Peyer's patch (tissue), 4 donors: ENCODE measurements at regions not wholly inside any gene's neighbourhood (a gene's known extent, or its start where the extent isn't known, plus 50 kb on each side); places are given as distances from the start of the nearest gene placed in this dataset.

Source experiments
- DNase-seq, 3 donors: peaks; one replicate each; pipeline ENCODE4 v3.0.0-alpha.2; 2017 to 2019
- H3K27ac ChIP-seq, 4 donors: fragments of 200-600 bp; sonication (generic); one replicate each; pipeline ENCODE4 v1.5.1; 2016 to 2019
- H3K27me3 ChIP-seq, 2 donors: fragments of 200-600 bp; sonication (generic); one replicate each; pipeline ENCODE4 v1.5.1; 2019
- H3K36me3 ChIP-seq, 3 donors: fragments of 200-600 bp; sonication (generic); one replicate each; pipeline ENCODE4 v1.5.1; 2016 to 2019
- H3K4me1 ChIP-seq, 4 donors: fragments of 200-600 bp; sonication (generic); one replicate each; pipeline ENCODE4 v1.5.1; 2016 to 2019
- H3K4me3 ChIP-seq, 4 donors: fragments of 200-600 bp; sonication (generic); 1 replicate in 3 of 4; 2 replicates in 1 of 4; pipeline ENCODE4 v1.5.1; 2016 to 2019; ENCODE audit warnings: mild to moderate bottlenecking in 1 of 4
- H3K9me3 ChIP-seq, 4 donors: fragments of 200-600 bp; sonication (generic); one replicate each; pipeline ENCODE4 v1.5.1; 2016 to 2019; ENCODE audit warnings: mild to moderate bottlenecking in 1 of 4
- CTCF ChIP-seq, 6 experiments: fragments of 450-650 bp in 4 of 6; fragments of 200-600 bp in 2 of 6; sonication (generic) in 1 of 6; IDR thresholded peaks; one replicate each; pipeline ENCODE4 v1.5.1; 2017 to 2019; ENCODE audit warnings: antibody characterized with exemption in 6 of 6, mild to moderate bottlenecking in 3 of 6, moderate library complexity in 1 of 6
- POLR2A ChIP-seq, 2 donors: fragments of 450-650 bp; IDR thresholded peaks; one replicate each; pipeline ENCODE4 v1.5.1; 2017; ENCODE audit warnings: antibody characterized with exemption in 2 of 2, mild to moderate bottlenecking in 2 of 2, moderate library complexity in 2 of 2

GRCh38 chr3:69446402-69447072 lies 60.6 kb upstream of the FRMD4B start:
- no peak for DNase-seq

DNA sequence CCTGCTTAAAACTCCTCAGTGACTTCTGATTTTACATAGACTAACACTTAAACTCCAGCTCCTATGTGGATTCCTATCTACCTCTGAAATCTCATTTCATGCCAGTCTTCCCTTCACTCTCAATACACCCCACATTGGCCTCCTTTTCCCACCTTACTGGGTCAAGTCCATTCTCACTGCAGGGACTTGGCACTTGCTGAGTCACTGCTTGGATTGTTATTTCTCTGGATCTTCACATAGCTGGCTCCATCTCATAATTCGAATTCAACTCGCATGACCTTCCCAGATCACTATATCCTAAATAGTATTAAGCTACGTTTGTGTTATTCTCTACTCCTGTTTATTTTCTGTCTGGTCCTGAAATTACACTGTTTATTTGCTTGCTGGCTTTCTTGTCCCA lies 59.6 kb upstream of the FRMD4B start:
- Histone ChIP-seq H3K9me3 (no peaks in the 10 kb centered on the region), H3K36me3 (no peaks in the 10 kb centered on the region), H3K27ac (no peak overlapping the region), H3K27me3 (no peaks in the 10 kb centered on the region), H3K4me3 (peak overlapping the region in 1 of 4 donors; percentile 19), H3K4me1 (no peaks in the 10 kb centered on the region)
- TF ChIP-seq POLR2A (IDR thresholded peaks at IDR 0.05) = no peak
- TF ChIP-seq CTCF (IDR thresholded peaks at IDR 0.05) = no peak
- DNase-seq = no peak

More at GRCh38 chr3:69446402-69447072, 60.6 kb upstream of the FRMD4B start:
- TF ChIP-seq CTCF (IDR thresholded peaks at IDR 0.05) (no peak), POLR2A (IDR thresholded peaks at IDR 0.05) (no peak)
- no peaks in the 10 kb centered on the region for H3K36me3 ChIP-seq
- H3K4me3 ChIP-seq = no peak overlapping the region
- H3K4me1 ChIP-seq = no peaks in the 10 kb centered on the region
- no peaks in the 10 kb centered on the region for H3K27me3 ChIP-seq
- no peak overlapping the region for H3K27ac ChIP-seq
- no peaks in the 10 kb centered on the region for H3K9me3 ChIP-seq

DNA sequence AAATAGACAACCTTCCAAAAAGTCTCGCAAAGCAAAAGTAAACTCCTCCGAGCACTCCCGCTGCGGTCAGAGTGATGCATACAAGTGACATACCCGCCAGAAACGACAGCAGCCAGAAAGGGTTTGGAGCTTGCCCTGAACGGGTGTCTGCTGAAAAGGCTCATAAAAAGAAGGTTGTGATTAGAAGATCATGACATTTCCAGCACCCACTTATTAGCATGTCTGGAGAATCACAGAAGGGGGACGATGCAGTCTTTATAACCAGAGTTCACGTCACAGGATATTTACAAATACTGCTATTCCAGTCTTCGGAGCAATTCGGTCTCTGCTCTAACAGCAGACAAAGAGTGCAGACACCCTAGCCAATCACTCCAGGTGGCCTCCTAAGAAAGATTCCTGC lies 59.1 kb upstream of the FRMD4B start:
- Histone ChIP-seq H3K4me1 (no peaks in the 10 kb centered on the region), H3K27ac (no peak overlapping the region), H3K36me3 (no peaks in the 10 kb centered on the region), H3K4me3 (peak overlapping the region in 2 of 4 donors; percentile 13 to 19), H3K9me3 (no peaks in the 10 kb centered on the region), H3K27me3 (no peaks in the 10 kb centered on the region)
- DNase-seq = no peak
- TF ChIP-seq POLR2A (IDR thresholded peaks at IDR 0.05) (no peak), CTCF (IDR thresholded peaks at IDR 0.05) (no peak)

DNA sequence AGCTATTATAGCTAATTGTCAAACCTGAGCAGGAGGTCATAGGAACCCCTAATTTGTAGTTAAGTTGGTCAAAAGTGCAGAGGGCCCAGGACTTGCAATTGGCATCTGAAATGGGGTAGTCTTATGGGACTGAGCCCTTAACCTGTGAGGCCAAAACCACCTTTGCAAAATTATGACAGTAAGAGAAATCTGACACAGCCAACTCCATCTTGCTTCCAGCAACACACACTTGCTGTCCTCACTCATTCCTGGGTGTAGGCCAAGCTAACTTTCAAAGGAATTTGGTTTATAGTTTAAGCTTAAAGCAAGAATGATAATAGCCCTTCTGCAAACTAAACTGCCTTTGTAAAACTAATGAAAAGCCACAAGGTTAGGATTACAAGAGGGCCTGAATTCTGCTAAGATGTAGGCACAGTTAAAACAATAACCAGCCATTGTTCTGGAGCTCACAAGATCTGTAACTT lies 57.6 kb upstream of the FRMD4B start:
- DNase-seq = no peak
- TF ChIP-seq CTCF (IDR thresholded peaks at IDR 0.05) = no peak
- no peak for TF ChIP-seq POLR2A (IDR thresholded peaks at IDR 0.05)
- no peaks in the 10 kb centered on the region for H3K27me3 ChIP-seq

DNA sequence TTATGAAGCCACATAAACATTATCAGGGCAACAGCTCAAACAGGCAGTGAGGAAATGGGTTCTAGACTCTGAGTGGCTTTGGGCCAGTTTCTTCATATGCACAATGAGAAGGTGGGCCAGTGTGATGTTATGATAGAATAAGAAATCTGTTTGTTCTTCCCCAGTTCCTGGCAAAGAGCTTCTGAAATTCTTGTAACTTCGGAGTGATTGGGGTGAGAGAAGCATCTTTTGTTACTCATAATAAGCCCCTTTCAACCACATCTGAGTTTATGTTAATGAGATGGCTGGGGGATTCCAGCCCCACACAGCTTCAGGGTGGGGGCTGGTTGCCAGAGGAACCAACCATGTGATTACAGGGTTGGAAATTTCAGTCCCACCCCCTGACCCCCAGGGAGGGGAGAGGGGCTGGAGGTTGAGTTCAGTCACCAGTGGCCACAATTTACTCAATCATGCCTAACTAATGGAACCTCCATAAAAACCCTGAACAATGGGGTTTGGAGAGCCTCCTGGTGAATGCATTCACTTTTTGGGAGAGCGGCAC lies 57.0 kb upstream of the FRMD4B start:
- no peaks in the 10 kb centered on the region for H3K4me1 ChIP-seq
- TF ChIP-seq CTCF (IDR thresholded peaks at IDR 0.05) (no peak), POLR2A (IDR thresholded peaks at IDR 0.05) (no peak)
- no peak for DNase-seq
- no peaks in the 10 kb centered on the region for H3K27me3 ChIP-seq
- no peak overlapping the region for H3K4me3 ChIP-seq
- H3K27ac ChIP-seq = no peak overlapping the region
- no peaks in the 10 kb centered on the region for H3K9me3 ChIP-seq
- H3K36me3 ChIP-seq = no peaks in the 10 kb centered on the region

More for the DNA sequence above, 57.6 kb upstream of the FRMD4B start:
- H3K36me3 ChIP-seq = no peaks in the 10 kb centered on the region
- no peaks in the 10 kb centered on the region for H3K9me3 ChIP-seq
- H3K4me3 ChIP-seq = no peak overlapping the region
- no peaks in the 10 kb centered on the region for H3K4me1 ChIP-seq
- H3K27ac ChIP-seq = no peak overlapping the region
